ENCODE measurements at regions not wholly inside any gene's neighbourhood (a gene's known extent, or its start where the extent isn't known, plus 50 kb on each side); places are given as distances from the start of the nearest gene placed in this dataset.
"Not testable (repeated sequence)": the region's sequence is repeated elsewhere in the genome, so short reads cannot be mapped to it uniquely, and the experiment has no call there.

GRCh38 chr22:22946131-22946530 lies 58.5 kb downstream of the IGLL5 start:
- in situ Hi-C loops (cut with HindIII; ENCODE audit: low sequenced_read_pairs), result no loop called here

GRCh38 chr22:22948651-22949571 lies 61.3 kb downstream of the IGLL5 start:
- in situ Hi-C loops (cut with HindIII; ENCODE audit: low sequenced_read_pairs), result no loop called here
- no peak for DNase-seq (ENCODE audit: low spot score)

More at GRCh38 chr22:22946131-22946530, 58.5 kb downstream of the IGLL5 start:
- no peak for DNase-seq (ENCODE audit: low spot score)

GRCh38 chr22:22949953-22950352 lies 62.3 kb downstream of the IGLL5 start:
- no peak for DNase-seq (ENCODE audit: low spot score)
- in situ Hi-C loops (cut with HindIII; ENCODE audit: low sequenced_read_pairs), result no loop called here

GRCh38 chr22:22951035-22951434 lies 63.4 kb downstream of the IGLL5 start:
- in situ Hi-C loops (cut with HindIII; ENCODE audit: low sequenced_read_pairs), result no loop called here
- no peak for DNase-seq (ENCODE audit: low spot score)

- in situ Hi-C loops (cut with HindIII; ENCODE audit: low sequenced_read_pairs), result no loop called here
- DNase-seq (ENCODE audit: low spot score), result no peak
Measured at GRCh38 chr22:22952531-22953280, 65.1 kb downstream of the IGLL5 start.

- in situ Hi-C loops (cut with HindIII; ENCODE audit: low sequenced_read_pairs), result no loop called here
Measured at GRCh38 chr22:22953791-22954190, 66.2 kb downstream of the IGLL5 start.

GRCh38 chr22:22954656-22955055 lies 67.0 kb downstream of the IGLL5 start:
- DNase-seq (ENCODE audit: low spot score), result no peak
- in situ Hi-C loops (cut with HindIII; ENCODE audit: low sequenced_read_pairs), result no loop called here

More at GRCh38 chr22:22953791-22954190, 66.2 kb downstream of the IGLL5 start:
- no peak for DNase-seq (ENCODE audit: low spot score)

- DNase-seq (ENCODE audit: low spot score), result no peak
- in situ Hi-C loops (cut with HindIII; ENCODE audit: low sequenced_read_pairs), result no loop called here
Measured at GRCh38 chr22:22955276-22955798, 67.7 kb downstream of the IGLL5 start.

GRCh38 chr22:22955866-22956535 lies 68.4 kb downstream of the IGLL5 start:
- in situ Hi-C loops (cut with HindIII; ENCODE audit: low sequenced_read_pairs), result no loop called here
- DNase-seq (ENCODE audit: low spot score), result peak; percentile 82

GRCh38 chr22:22957090-22957489 lies 69.5 kb downstream of the IGLL5 start:
- in situ Hi-C loops (cut with HindIII; ENCODE audit: low sequenced_read_pairs), result no loop called here
- no peak for DNase-seq (ENCODE audit: low spot score)

GRCh38 chr22:22958621-22959020 lies 71.0 kb downstream of the IGLL5 start:
- DNase-seq (ENCODE audit: low spot score), result no peak
- in situ Hi-C loops (cut with HindIII; ENCODE audit: low sequenced_read_pairs), result no loop called here

- in situ Hi-C loops (cut with HindIII; ENCODE audit: low sequenced_read_pairs), result no loop called here
Measured at GRCh38 chr22:22959147-22959827, 71.7 kb downstream of the IGLL5 start.

GRCh38 chr22:22960307-22960706 lies 72.7 kb downstream of the IGLL5 start:
- in situ Hi-C loops (cut with HindIII; ENCODE audit: low sequenced_read_pairs), result no loop called here

More at GRCh38 chr22:22959147-22959827, 71.7 kb downstream of the IGLL5 start:
- DNase-seq (ENCODE audit: low spot score), result peak; percentile 89

GRCh38 chr22:22961574-22961973 lies 74.0 kb downstream of the IGLL5 start:
- DNase-seq (ENCODE audit: low spot score), result no peak
- in situ Hi-C loops (cut with HindIII; ENCODE audit: low sequenced_read_pairs), result no loop called here

More at GRCh38 chr22:22960307-22960706, 72.7 kb downstream of the IGLL5 start:
- DNase-seq (ENCODE audit: low spot score), result no peak

- in situ Hi-C loops (cut with HindIII; ENCODE audit: low sequenced_read_pairs), result no loop called here
- DNase-seq (ENCODE audit: low spot score), result no peak
Measured at GRCh38 chr22:22968366-22968765, 80.8 kb downstream of the IGLL5 start.

- in situ Hi-C loops (cut with HindIII; ENCODE audit: low sequenced_read_pairs); DNase-seq (ENCODE audit: low spot score): not testable (repeated sequence)
Measured at GRCh38 chr22:22972605-22973004, 85.0 kb downstream of the IGLL5 start.

GRCh38 chr22:22973336-22973735 lies 85.7 kb downstream of the IGLL5 start:
- no peak for DNase-seq (ENCODE audit: low spot score)
- in situ Hi-C loops (cut with HindIII; ENCODE audit: low sequenced_read_pairs), result no loop called here

GRCh38 chr22:22974156-22974555 lies 86.5 kb downstream of the IGLL5 start:
- in situ Hi-C loops (cut with HindIII; ENCODE audit: low sequenced_read_pairs), result no loop called here
- no peak for DNase-seq (ENCODE audit: low spot score)
